OCI-LY7 (cell line): ENCODE measurements at regions not wholly inside any gene's neighbourhood (a gene's known extent, or its start where the extent isn't known, plus 50 kb on each side); places are given as distances from the start of the nearest gene placed in this dataset.

Experiments
- EZH2phosphoT487 ChIP-seq: fragments of 200-600 bp; sonication (generic); IDR thresholded peaks from 2 replicates; pipeline ENCODE4 v1.6.1; 2018; ENCODE audit warnings: low read depth, borderline replicate concordance, mild to moderate bottlenecking, mixed run types, antibody characterized with exemption, low read length, moderate library complexity, mixed read lengths
- TF ChIP-seq, protein P1 (sequence below): fragments of 200-600 bp; sonication (generic); conservative IDR thresholded peaks from 2 replicates; pipeline ENCODE4 v1.5.1; 2014; ENCODE audit warnings: mild to moderate bottlenecking, antibody characterized with exemption, low read length, moderate library complexity, mixed read lengths

DNA sequence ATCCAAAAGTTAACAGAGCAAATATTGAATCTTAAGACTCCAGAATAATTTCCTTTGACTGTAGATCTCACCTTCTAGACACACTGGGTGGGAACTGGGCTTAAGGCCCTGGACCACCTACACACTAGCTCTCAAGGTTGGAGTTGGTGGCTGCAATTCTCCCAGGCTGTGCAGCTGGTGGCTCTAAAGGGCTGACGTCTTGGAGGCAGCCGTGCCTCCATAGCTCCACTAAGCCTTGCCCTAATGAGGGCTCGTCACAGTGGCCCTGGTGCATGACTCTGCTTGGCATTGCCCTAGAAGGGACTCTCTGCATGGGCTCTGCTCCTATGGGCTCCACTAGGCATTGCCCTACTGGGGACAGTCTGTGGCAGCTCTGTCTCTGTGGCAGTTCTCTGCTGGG is 1005.2 kb downstream of the CCSER2 start:
- TF ChIP-seq, protein P1, sequence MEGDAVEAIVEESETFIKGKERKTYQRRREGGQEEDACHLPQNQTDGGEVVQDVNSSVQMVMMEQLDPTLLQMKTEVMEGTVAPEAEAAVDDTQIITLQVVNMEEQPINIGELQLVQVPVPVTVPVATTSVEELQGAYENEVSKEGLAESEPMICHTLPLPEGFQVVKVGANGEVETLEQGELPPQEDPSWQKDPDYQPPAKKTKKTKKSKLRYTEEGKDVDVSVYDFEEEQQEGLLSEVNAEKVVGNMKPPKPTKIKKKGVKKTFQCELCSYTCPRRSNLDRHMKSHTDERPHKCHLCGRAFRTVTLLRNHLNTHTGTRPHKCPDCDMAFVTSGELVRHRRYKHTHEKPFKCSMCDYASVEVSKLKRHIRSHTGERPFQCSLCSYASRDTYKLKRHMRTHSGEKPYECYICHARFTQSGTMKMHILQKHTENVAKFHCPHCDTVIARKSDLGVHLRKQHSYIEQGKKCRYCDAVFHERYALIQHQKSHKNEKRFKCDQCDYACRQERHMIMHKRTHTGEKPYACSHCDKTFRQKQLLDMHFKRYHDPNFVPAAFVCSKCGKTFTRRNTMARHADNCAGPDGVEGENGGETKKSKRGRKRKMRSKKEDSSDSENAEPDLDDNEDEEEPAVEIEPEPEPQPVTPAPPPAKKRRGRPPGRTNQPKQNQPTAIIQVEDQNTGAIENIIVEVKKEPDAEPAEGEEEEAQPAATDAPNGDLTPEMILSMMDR = no peak
- TF ChIP-seq EZH2phosphoT487 = no peak
